WERI-Rb-1 (cell line): ENCODE measurements at regions not wholly inside any gene's neighbourhood (a gene's known extent, or its start where the extent isn't known, plus 50 kb on each side); places are given as distances from the start of the nearest gene placed in this dataset.

Experiments used
- DNase-seq: peaks from one replicate; pipeline ENCODE4 v3.0.0-alpha.2; 2020
- H3K27ac ChIP-seq: fragments of 250-450 bp; sonication (Bioruptor Pico); 2 replicates; pipeline ENCODE4 v1.5.1; 2020; ENCODE audit warnings: mild to moderate bottlenecking, moderate library complexity
- H3K27me3 ChIP-seq: fragments of 250-450 bp; sonication (Bioruptor Pico); 2 replicates; pipeline ENCODE4 v1.5.1; 2021; ENCODE audit warnings: mild to moderate bottlenecking, low read depth, moderate library complexity; ENCODE audit not compliant: insufficient read depth, severe bottlenecking
- H3K36me3 ChIP-seq: fragments of 250-450 bp; sonication (Bioruptor Pico); 2 replicates; pipeline ENCODE4 v1.5.1; 2020; ENCODE audit warnings: mild to moderate bottlenecking, moderate library complexity
- H3K4me3 ChIP-seq: 2 replicates; pipeline ENCODE4 v1.5.1; 2011; ENCODE audit warnings: low read depth, mild to moderate bottlenecking, control low read depth, low read length
- H3K9me3 ChIP-seq: fragments of 250-450 bp; sonication (Bioruptor Pico); 2 replicates; pipeline ENCODE4 v1.5.1; 2021; ENCODE audit warnings: mild to moderate bottlenecking, moderate library complexity; ENCODE audit not compliant: severe bottlenecking
- CTCF ChIP-seq: IDR thresholded peaks from 2 replicates; pipeline ENCODE4 v1.5.1; 2011; ENCODE audit warnings: low read depth, mild to moderate bottlenecking, control low read depth, inconsistent platforms, low read length

GRCh38 chr5:91670122-91670521, 287.0 kb upstream of the ARRDC3 start:
- Histone ChIP-seq H3K9me3 (no peaks in the 10 kb centered on the region), H3K4me3 (no peak overlapping the region), H3K27me3 (no peaks in the 10 kb centered on the region), H3K27ac (peak overlapping the region; percentile 80), H3K36me3 (no peaks in the 10 kb centered on the region)
- TF ChIP-seq CTCF, result no peak
- DNase-seq, result peak; percentile 13

GRCh38 chr5:91668261-91668660, 285.1 kb upstream of the ARRDC3 start:
- no peak overlapping the region for H3K27ac ChIP-seq
- H3K36me3 ChIP-seq, result no peaks in the 10 kb centered on the region
- no peaks in the 10 kb centered on the region for H3K9me3 ChIP-seq
- no peak overlapping the region for H3K4me3 ChIP-seq
- TF ChIP-seq CTCF, result no peak
- H3K27me3 ChIP-seq, result no peaks in the 10 kb centered on the region
- DNase-seq, result no peak

- Histone ChIP-seq H3K27ac (no peak overlapping the region), H3K36me3 (no peaks in the 10 kb centered on the region), H3K27me3 (no peaks in the 10 kb centered on the region), H3K4me3 (no peak overlapping the region), H3K9me3 (peaks cover 10% of the 10 kb centered on the region)
- no peak for DNase-seq
- no peak for TF ChIP-seq CTCF
Observed at GRCh38 chr5:91652678-91653077, 269.6 kb upstream of the ARRDC3 start.

GRCh38 chr5:91651704-91652103, 268.6 kb upstream of the ARRDC3 start:
- no peak for DNase-seq
- H3K4me3 ChIP-seq, result no peak overlapping the region
- no peaks in the 10 kb centered on the region for H3K27me3 ChIP-seq
- H3K9me3 ChIP-seq, result peaks cover 6% of the 10 kb centered on the region
- H3K27ac ChIP-seq, result no peak overlapping the region
- no peaks in the 10 kb centered on the region for H3K36me3 ChIP-seq
- TF ChIP-seq CTCF, result no peak

- no peaks in the 10 kb centered on the region for H3K9me3 ChIP-seq
- no peak for DNase-seq
- no peak overlapping the region for H3K4me3 ChIP-seq
- H3K27me3 ChIP-seq, result no peaks in the 10 kb centered on the region
- H3K36me3 ChIP-seq, result no peaks in the 10 kb centered on the region
- no peak overlapping the region for H3K27ac ChIP-seq
- TF ChIP-seq CTCF, result no peak
Observed at GRCh38 chr5:91645347-91645746, 262.2 kb upstream of the ARRDC3 start.

- Histone ChIP-seq H3K27ac (no peak overlapping the region), H3K36me3 (no peaks in the 10 kb centered on the region), H3K27me3 (no peaks in the 10 kb centered on the region), H3K4me3 (no peak overlapping the region), H3K9me3 (no peaks in the 10 kb centered on the region)
- TF ChIP-seq CTCF, result no peak
- no peak for DNase-seq
Observed at GRCh38 chr5:91643797-91644196, 260.7 kb upstream of the ARRDC3 start.
